ENCODE measurements at regions not wholly inside any gene's neighbourhood (a gene's known extent, or its start where the extent isn't known, plus 50 kb on each side); places are given as distances from the start of the nearest gene placed in this dataset.

DNA sequence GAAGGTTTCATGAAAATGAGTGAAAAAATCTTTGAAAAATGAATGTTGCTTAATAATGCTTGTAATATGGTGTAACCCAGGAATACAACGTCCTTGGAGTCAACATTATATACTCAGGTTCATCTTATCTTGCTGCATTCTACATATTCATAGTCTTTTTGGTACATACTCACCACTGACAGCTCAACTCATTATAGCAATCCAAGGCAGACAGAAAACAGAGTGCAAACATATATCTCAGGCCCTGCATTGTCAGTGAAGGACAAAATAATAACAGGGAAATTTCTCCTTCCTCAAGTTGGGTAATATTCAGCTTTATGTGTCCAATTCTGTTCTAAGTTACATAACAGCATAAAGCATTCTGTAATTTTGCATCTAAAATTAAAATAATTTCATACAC is 1353.0 kb upstream of the SEL1L start:
- no peaks in the 10 kb centered on the region for H3K4me1 ChIP-seq
- no peaks in the 10 kb centered on the region for H3K9me3 ChIP-seq
- no peak for DNase-seq
- H3K36me3 ChIP-seq, result no peaks in the 10 kb centered on the region
- H3K4me3 ChIP-seq, result no peak overlapping the region
- no peak overlapping the region for H3K27ac ChIP-seq
- no peaks in the 10 kb centered on the region for H3K27me3 ChIP-seq
- H3K9ac ChIP-seq (ENCODE audit: low read depth in 2 of 2, low read length in 2 of 2), result no peak overlapping the region
- TF ChIP-seq, protein P1, sequence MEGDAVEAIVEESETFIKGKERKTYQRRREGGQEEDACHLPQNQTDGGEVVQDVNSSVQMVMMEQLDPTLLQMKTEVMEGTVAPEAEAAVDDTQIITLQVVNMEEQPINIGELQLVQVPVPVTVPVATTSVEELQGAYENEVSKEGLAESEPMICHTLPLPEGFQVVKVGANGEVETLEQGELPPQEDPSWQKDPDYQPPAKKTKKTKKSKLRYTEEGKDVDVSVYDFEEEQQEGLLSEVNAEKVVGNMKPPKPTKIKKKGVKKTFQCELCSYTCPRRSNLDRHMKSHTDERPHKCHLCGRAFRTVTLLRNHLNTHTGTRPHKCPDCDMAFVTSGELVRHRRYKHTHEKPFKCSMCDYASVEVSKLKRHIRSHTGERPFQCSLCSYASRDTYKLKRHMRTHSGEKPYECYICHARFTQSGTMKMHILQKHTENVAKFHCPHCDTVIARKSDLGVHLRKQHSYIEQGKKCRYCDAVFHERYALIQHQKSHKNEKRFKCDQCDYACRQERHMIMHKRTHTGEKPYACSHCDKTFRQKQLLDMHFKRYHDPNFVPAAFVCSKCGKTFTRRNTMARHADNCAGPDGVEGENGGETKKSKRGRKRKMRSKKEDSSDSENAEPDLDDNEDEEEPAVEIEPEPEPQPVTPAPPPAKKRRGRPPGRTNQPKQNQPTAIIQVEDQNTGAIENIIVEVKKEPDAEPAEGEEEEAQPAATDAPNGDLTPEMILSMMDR (IDR thresholded peaks at IDR 0.05), result no peak
- intact Hi-C loops (cut with DNase I), result no loop called here

DNA sequence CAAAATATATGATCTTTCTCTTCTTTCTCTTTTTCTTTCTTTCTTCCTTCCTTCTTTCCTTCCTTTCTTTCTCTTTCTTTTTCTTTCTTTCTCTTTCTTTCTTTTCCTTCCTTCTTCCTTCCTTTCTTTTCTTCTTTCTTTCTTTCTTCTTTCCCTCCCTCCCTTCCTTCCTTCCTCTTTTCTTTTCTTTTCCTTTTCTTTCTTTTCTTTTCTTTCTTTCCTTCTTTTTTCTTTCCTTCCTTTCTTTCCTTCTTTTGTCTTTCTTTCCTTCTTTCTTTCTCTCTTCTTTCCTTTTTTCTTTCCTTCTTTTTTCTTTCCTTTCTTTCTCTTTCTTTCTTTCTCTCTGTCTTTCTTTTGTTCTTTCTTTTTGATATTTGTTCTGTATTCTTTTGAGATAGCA is 1356.0 kb upstream of the SEL1L start:
- Histone ChIP-seq H3K4me3 (no peak overlapping the region), H3K4me1 (no peaks in the 10 kb centered on the region), H3K27me3 (no peaks in the 10 kb centered on the region), H3K36me3 (no peaks in the 10 kb centered on the region), H3K9me3 (no peaks in the 10 kb centered on the region), H3K27ac (no peak overlapping the region), H3K9ac (ENCODE audit: low read depth in 2 of 2, low read length in 2 of 2) (no peak overlapping the region)
- DNase-seq, result no peak
- TF ChIP-seq, protein P1 (IDR thresholded peaks at IDR 0.05), result no peak
- intact Hi-C loops (cut with DNase I), result no loop called here

- TF ChIP-seq, protein P1 (IDR thresholded peaks at IDR 0.05), result no peak
- no peaks in the 10 kb centered on the region for H3K9me3 ChIP-seq
- no peak overlapping the region for H3K9ac ChIP-seq (ENCODE audit: low read depth in 2 of 2, low read length in 2 of 2)
- DNase-seq, result no peak
- intact Hi-C loops (cut with DNase I), result no loop called here
- no peaks in the 10 kb centered on the region for H3K36me3 ChIP-seq
- no peak overlapping the region for H3K27ac ChIP-seq
- no peaks in the 10 kb centered on the region for H3K4me1 ChIP-seq
- no peak overlapping the region for H3K4me3 ChIP-seq
- H3K27me3 ChIP-seq, result no peaks in the 10 kb centered on the region
These were observed 1362.8 kb upstream of the SEL1L start for GRCh38 chr14:82896476-82896875.

GRCh38 chr14:82897469-82898308 is 1364.0 kb upstream of the SEL1L start:
- H3K9me3 ChIP-seq, result no peaks in the 10 kb centered on the region
- TF ChIP-seq, protein P1 (IDR thresholded peaks at IDR 0.05), result no peak
- intact Hi-C loops (cut with DNase I), result no loop called here

GRCh38 chr14:82905762-82906161 is 1372.1 kb upstream of the SEL1L start:
- Histone ChIP-seq H3K4me1 (no peaks in the 10 kb centered on the region), H3K27ac (no peak overlapping the region), H3K36me3 (no peaks in the 10 kb centered on the region), H3K4me3 (no peak overlapping the region), H3K9me3 (no peaks in the 10 kb centered on the region), H3K9ac (ENCODE audit: low read depth in 2 of 2, low read length in 2 of 2) (no peak overlapping the region), H3K27me3 (no peaks in the 10 kb centered on the region)
- TF ChIP-seq, protein P1 (IDR thresholded peaks at IDR 0.05), result no peak
- intact Hi-C loops (cut with DNase I), result no loop called here
- DNase-seq, result no peak

More at GRCh38 chr14:82897469-82898308, 1364.0 kb upstream of the SEL1L start:
- DNase-seq, result no peak
- no peak overlapping the region for H3K27ac ChIP-seq
- H3K4me1 ChIP-seq, result no peaks in the 10 kb centered on the region
- no peaks in the 10 kb centered on the region for H3K27me3 ChIP-seq
- no peaks in the 10 kb centered on the region for H3K36me3 ChIP-seq
- H3K4me3 ChIP-seq, result no peak overlapping the region
- no peak overlapping the region for H3K9ac ChIP-seq (ENCODE audit: low read depth in 2 of 2, low read length in 2 of 2)
